GM21717 (cell line): ENCODE measurements at regions not wholly inside any gene's neighbourhood (a gene's known extent, or its start where the extent isn't known, plus 50 kb on each side); places are given as distances from the start of the nearest gene placed in this dataset.
"Not testable (repeated sequence)": the region's sequence is repeated elsewhere in the genome, so short reads cannot be mapped to it uniquely, and the experiment has no call there.

Experiments
- ATAC-seq: cut with Tn5 transposase; IDR thresholded peaks from one replicate; pipeline ENCODE4 v1.9.1; 2021; ENCODE audit warnings: mild to moderate bottlenecking, moderate library complexity; ENCODE audit not compliant: unreplicated experiment

DNA sequence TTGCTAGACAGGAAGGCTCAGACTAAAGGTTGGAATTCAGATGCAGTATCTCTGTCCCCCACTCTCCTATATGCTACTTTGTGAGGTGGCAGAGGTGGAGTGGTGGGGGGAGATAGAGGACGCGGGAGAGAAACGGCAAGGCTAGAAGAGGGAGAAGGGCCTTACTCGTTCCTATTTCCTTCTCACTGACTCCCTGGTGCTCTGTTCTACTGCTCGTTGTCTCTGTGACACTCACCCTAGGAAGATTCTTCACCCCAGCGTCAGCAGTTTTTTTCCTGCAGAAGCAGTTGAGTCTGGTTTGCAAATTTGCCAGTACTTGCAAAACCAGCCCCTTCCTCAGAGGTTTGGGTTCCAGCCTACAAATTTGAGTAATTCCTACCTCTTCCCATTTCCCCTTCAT is 801.1 kb upstream of the SLC35B3 start:
- ATAC-seq: no peak

DNA sequence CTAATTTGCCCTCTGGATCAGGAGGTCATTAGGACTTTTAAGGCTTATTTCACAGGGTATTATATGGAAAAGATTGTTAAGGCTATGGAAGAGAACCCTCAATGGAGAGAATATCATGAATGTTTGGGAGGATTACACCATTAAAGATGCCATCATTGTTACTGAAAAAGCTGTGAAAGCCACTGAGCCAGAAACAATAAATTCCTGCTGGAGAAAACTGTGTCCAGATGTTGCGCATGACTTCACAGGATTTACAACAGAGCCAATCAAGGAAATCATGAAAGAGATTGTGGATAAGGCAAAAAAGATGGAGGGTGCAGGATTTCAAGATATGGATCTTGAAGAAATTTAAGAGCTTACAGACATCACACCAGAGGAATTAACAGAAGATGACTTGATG is 798.3 kb upstream of the SLC35B3 start:
- ATAC-seq: no peak

DNA sequence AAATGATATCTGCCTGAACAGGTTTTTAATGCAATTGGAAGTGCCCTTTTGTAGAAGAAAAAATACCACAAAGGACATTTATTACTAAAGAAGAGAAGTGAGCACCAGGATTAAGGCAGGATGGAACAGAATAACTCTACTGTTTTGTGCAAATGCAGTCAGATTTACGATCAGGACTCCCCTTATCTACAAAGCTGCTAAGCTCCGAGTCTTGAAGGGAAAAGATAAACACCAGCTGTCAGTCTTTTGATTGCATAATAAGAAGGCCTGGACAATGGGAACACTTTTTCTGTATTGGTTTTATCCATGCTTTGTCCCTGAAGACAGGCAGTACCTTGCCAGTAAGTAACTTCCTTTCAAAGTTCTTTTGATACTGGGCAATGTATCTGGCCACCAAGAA is 797.9 kb upstream of the SLC35B3 start:
- ATAC-seq: no peak

DNA sequence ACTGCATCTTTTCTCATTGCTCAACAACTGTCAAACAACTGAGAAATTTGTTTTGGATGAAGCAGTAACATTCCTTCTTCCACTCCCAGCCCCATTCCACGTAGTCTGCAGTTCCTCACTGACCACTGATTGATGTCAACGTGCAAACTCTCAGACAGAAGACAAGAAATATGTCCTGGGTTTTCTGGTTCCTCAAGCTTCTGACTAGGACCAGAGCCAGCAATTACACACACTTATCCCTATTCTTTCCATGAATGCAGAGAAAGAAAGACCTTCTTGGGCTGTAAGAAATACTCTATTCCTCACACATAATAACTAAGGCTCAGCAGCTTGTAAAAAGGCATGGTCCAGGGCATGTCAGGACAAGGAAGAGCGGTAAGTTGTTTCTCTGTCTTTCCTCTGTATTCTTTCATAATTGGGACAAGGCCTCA is 790.1 kb upstream of the SLC35B3 start:
- no peak for ATAC-seq

DNA sequence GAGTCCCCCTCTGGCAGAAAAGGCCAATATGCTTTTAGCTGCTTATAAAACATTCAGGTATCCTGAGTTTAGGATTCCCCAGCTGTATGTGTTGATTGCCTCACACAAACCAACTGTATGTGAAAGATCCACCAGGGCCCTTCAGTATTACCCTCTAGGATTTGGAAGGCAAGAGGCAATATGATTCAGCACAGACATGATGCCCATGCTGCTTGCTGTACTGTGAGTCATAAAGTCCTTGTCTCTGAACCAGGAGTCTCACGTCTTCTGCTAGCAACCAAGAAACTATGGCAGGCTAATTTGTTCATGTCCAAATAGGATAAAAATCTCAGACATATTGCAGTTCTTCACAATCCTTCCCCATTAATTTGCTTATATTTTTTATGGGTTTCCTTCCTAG is 789.2 kb upstream of the SLC35B3 start:
- ATAC-seq: no peak

DNA sequence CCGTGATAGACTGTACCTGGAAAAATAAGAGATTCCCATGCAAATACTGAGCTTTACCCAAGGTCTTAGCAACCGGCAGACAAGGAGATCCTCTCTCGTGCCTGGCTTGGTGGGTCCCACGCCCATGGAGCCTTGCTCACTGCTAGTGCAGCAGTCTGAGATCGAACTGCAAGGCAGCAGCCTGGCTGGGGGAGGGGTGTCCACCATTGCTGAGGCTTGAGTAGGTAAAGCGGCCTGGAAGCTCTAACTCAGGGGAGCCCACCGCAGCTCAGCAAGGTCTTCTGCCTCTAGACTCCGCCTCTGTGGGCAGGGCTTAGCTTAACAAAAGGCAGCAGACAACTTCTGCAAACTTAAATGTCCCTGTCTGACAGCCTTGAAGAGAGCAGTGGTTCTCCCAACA is 778.4 kb upstream of the SLC35B3 start:
- not testable (repeated sequence) for ATAC-seq

DNA sequence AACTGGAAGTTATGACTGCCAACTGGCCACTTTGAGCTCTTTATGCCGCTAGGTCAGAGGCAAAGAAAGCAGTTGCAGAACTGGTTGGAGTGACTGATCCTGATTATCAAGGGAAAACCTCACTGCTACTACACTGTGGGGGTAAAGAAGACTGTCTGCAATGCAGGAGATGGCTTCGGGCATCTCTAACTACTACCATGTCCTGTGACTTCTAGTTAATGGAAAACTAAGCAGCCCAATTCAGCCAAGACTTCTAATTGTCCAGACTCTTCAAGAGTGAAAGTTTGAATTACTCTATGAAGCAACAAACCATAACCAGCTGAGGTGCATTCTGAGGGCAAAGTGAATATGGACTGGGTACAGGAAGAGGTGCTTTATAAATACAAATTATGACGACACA is 773.6 kb upstream of the SLC35B3 start:
- ATAC-seq: no peak

DNA sequence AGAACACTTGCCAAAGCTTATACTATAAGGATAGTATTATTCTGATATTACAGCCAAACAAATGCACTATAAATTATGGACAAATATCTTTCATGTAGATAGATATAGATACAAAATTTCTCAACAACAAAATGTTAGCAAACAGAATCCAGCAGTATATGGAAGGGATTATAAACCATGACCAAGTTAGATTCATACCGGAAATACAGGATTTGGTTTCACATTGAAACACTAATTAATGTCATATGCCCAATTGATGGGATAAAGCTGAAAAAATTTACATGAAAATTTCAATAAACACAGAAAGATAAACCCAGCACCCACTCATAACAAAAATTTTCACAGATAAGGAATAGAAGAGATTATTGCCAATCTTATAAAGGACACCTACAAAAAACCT is 770.3 kb upstream of the SLC35B3 start:
- no peak for ATAC-seq

DNA sequence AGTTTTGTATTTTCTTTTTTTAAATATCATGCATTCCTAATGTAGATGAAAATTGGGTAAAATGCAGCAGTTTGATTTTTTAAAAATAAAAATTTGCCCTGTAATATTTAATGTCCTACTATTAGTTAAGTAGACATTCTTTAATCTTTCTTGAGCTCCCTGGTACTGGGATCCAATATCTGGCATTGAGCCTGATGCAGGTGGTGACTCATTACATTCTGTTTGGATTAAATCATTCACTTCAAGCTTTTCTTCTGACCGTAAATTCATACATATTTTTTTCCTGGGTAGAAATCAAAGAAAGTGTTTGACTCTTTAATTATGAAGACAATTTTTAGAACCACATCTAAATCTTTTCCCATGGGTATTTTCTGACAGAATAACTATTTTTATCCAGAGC is 768.8 kb upstream of the SLC35B3 start:
- no peak for ATAC-seq

DNA sequence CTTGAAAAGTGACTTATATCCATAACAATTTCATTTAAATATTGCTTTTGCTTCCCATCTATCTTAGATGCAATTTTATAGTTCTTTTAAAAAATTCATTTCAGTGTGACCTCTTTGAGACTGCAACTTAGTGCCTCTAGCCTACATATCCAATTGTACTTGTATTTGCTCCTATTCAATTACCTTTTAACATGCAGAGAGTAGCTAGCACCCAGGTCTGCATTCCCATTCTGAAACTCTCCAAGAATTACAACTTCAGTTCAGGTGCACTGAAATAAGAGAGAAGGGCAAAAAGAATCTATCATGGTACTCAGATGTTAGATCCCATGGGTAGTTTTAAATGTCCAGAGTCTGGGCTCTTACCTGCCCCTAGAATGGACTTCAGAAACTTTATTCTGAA is 765.4 kb upstream of the SLC35B3 start:
- no peak for ATAC-seq

DNA sequence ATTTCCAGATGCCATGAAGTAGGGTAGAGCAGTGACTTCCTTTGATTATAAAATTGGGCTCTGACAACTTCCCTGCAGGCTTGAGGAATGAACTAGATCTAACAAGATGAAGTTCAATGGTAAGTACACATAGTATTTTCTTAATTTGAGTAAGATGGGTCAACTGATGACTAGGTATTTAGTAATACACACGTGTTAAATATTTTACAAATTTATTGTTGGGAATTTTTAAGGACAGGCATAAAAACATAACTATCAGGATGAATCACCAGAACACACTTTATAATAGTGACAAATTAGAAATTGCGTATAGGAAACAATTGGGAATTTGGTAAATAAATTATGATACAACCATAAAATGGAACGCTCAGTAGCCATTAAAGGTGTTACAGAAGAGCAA is 762.4 kb upstream of the SLC35B3 start:
- ATAC-seq: no peak

DNA sequence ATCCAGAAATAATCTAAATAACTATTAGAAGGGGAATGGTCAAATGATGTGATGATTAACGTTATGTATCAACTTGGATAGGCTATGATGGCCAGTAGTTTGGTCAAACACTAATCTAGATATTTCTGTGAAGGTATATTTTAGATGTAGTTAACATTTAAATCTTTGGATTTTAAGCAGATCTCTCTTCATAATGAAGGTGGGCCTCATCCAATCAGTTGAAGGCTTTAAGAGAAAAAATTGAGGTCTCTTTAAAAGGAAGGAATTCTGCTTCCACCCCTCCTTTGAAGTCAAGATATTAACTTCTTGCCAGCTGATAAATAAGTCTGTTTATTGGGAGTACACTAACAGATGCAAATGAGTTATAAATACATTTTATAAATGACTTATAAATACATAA is 760.0 kb upstream of the SLC35B3 start:
- ATAC-seq: no peak

DNA sequence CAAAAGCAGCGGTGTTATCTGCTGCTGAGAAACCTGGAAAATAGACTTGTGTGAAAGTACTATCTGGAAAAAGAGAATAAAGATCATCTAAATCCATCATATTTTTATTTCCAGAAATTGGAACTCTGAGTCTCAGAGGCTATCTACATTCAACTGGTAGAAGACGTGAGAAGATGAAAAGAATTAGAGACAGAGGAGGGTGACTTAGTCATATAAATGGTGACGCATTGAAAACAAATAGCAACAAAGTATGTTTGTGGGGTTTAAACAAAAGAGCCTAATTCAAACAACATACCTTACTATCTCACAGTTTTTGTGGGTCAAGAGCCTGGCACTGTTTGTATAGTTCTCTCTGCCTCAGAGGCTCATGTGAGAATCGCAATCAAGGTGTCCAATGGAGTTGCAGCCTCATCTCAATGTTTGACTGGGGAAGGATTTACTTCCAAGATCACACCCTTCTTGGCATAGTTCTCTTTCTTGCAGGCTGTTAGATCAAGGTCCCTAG is 757.1 kb upstream of the SLC35B3 start:
- ATAC-seq: no peak

DNA sequence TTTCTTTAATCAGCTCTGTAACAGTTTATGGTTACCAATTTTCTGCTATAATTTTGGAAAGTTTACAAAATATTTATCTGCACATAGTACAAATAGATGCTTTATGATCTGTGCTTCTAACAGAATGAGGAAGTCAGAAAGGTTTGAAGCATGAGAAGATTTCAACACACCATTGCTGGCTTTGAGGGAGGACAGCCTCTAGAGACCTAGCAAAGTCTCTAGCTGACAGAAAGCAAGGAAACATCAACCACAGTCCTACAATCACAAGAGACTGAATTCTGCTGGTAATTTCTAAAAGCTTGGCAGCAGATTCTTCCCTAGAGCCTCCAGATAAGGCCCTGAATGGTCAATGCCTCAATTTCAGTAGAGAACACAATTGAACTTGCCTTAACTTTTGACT is 750.8 kb upstream of the SLC35B3 start:
- ATAC-seq: no peak

DNA sequence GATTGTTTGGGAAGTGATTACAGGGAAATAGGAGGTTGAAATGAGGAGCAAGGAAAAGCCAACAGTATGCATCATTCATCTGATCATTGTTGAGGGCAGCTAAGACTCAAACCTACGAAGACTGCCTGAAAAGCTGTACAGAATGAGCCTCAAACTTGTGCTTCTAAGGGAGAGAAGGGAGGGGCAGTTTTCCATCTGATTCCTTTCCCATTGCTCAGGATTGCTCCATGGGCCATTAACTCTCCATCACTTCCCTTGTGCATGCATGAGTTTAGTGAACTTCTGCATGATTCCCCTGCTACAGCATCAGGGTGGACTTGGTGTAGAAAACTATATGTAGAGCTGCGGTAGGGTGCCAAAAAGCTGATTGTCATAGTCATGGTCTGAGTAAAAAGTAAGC is 742.7 kb upstream of the SLC35B3 start:
- no peak for ATAC-seq

DNA sequence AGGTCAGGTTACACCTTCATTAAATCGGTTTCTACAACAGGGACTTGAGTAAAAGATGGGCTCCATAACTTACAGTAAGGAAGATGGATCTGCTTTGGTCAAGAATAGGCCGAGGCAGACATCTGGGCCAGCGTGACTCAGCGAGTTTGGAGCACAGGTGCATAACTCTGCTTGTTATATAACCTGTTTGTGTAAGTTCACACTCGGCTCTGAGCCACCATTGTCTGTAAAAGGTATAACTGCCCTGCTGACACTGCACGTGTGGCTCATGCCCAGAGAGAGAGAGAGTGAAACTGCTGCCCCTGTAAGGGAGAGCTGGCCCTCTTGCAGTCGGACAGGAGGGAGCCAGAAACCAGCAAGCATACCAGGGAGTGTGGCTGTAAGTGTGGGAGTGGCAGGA is 737.9 kb upstream of the SLC35B3 start:
- ATAC-seq: no peak

DNA sequence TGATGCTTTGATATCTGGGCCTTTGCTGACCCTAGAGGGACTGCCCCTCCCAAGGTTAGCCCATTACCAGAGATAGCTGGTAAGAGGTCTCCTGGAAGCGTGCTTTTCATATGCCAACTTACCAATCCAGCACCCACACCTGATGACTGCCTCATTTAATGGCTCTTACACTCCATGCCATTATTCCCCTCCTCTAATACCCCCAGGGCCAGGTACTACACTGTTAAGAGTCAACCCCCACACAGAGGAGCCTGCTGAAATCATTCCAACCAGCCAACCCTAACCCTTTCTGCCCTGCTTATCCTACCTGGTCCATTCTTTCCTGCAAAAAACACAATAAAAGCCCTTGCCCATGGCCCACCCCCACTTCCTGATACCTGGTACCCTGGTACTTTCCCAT is 736.8 kb upstream of the SLC35B3 start:
- no peak for ATAC-seq

DNA sequence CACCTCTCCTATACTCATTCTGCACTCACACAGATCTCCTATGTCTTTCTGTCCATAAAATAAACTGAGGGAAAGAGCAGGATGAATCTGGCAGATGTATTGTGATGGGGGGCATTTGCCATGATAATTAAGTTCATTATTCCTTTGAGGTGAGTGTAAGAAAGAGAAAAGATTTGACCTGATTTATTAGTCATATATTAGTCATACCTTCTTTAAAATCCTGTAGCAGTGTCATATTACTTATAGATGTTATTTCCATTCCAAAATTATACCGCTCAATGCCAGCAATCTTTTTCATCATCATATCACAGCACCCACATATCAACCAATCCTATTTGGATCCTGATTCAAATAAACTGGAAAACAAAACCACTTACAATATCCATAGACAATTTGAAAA is 733.3 kb upstream of the SLC35B3 start:
- ATAC-seq: no peak

DNA sequence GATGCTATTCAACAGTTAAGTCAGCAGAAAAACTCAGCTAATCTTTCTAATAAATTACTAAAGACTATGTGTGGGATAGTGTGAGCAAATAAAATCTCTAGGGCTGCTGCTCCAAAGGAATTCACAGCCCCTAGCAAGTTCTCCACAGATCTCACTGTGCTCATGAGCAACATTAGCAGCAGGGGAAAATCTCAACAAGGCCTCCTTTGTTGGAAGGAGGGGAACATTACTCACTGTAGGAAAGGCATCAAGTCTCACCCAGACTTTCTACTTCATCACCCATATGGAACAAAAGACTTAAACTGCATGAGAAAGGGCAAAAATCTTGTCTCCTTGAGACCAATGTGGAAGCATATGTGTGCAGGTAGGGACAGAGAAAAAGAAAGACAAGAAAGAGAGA is 726.4 kb upstream of the SLC35B3 start:
- no peak for ATAC-seq

DNA sequence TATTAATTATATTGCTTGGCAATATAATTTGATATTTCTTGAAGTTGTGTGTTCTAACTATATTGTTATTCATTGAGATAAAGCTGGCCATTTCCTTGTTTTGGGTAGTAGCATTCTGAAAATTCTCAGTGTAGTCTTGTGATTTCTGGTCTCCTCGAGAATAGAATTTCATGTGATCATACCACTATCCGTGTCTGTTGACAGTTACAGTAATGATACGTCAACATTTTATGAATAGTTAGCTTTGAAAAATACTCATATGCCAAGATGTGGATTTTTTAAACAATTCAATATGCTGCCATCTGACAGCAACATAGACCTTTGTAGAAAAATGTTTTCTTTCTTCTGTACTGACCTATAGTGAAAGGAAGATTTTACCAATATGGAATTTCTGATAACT is 723.7 kb upstream of the SLC35B3 start:
- ATAC-seq: no peak

DNA sequence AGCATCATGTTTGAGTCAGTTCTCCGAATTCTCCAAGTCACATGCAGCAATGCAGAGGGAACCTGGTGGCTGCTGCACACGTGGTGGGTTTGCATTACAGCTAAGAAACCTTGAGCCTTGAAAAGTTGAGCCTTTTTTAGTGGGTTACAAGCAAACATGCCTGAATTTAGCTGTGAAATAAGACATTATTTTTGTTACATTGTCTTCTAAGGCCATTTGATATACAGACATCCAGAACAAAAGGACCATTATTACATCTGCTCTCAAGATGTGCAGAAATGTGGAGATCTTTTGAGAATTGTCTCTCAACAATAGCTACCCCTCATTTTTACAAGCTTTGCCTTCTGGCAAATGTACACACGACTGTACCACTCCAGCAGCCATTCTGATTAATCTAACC is 720.5 kb upstream of the SLC35B3 start:
- no peak for ATAC-seq

DNA sequence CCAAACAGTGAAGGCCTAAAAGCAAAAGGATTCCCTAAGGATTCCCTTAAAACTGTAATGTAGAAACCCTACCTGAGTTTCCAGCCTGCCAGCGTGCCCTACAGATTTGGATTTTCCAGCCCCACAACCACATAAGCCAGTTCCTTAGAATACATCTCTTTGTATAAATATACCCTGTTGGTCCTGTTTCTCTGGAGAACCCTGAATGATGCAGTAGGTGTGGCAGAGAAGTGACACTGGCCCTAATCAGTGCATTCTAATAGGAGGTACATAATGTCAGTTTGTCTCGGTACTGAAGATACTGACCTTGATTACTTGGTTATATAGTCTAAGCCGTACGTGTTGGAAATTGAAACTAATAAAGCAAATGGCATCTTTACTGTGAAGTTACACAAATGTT is 707.8 kb upstream of the SLC35B3 start:
- ATAC-seq: no peak

DNA sequence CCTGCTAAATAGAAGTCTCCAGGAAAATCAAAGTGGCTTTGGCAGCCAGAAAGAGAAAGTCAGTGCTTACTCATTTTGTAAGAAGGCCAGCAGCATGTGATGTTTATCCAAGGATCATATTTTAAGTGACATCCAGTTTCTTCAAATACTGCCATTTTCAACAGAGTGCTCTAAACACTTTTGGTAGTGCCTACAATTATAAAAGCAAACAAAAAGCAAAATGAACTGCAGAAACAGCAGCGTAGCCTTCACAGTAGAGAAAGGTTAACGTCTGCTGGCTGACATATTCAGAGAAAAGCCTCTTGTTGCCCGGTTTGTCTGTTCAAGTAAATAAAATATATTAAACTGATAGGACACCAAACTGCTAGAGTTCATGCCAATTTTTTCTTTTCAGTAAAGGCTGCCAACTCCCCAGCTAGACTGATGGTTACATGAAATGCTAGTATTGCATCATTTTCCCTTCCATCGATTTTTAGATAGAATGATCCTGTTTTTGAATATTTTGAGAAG is 705.7 kb upstream of the SLC35B3 start:
- no peak for ATAC-seq

DNA sequence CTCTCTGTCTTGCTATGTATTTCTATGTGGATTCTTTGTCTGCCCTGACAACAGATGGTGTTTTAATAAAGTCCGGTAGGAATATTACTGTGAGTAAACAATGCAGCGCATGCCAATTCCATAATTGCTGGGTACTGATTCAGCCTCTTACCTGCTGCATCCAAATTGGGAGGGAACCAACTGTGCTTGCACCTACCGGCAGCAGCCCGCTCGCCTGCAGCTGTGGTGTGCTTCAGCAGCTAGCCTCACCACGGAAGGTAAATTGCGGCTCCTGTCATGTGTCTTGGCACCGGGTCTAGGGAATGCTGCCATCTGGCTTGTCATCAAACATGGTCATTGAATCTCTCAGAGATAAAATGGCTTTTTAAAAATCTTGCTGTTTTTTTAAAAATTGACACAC is 704.8 kb upstream of the SLC35B3 start:
- ATAC-seq: no peak
